HG03060 (cell line): ENCODE measurements at regions not wholly inside any gene's neighbourhood (a gene's known extent, or its start where the extent isn't known, plus 50 kb on each side); places are given as distances from the start of the nearest gene placed in this dataset.
"Not testable (repeated sequence)": the region's sequence is repeated elsewhere in the genome, so short reads cannot be mapped to it uniquely, and the experiment has no call there.

Source experiments
- ATAC-seq: cut with Tn5 transposase; IDR thresholded peaks from one replicate; pipeline ENCODE4 v1.9.1; 2021; ENCODE audit warnings: low read depth, moderate number of reproducible peaks; ENCODE audit not compliant: unreplicated experiment

GRCh38 chr2:8597559-8598225 is 84.2 kb upstream of the ID2 start:
- ATAC-seq: no peak

GRCh38 chr2:8598295-8599165 is 83.3 kb upstream of the ID2 start:
- ATAC-seq: no peak

- no peak for ATAC-seq
Measured at GRCh38 chr2:8599421-8600242, 82.2 kb upstream of the ID2 start.

GRCh38 chr2:8600456-8600855 is 81.4 kb upstream of the ID2 start:
- no peak for ATAC-seq

GRCh38 chr2:8602809-8603208 is 79.0 kb upstream of the ID2 start:
- ATAC-seq: peak; percentile 56

- not testable (repeated sequence) for ATAC-seq
Measured at GRCh38 chr2:8603356-8603755, 78.5 kb upstream of the ID2 start.

- no peak for ATAC-seq
Measured at GRCh38 chr2:8604262-8604661, 77.6 kb upstream of the ID2 start.

- no peak for ATAC-seq
Measured at GRCh38 chr2:8605351-8606065, 76.3 kb upstream of the ID2 start.

GRCh38 chr2:8606226-8606625 is 75.6 kb upstream of the ID2 start:
- no peak for ATAC-seq

- no peak for ATAC-seq
Measured at GRCh38 chr2:8606649-8607550, 75.0 kb upstream of the ID2 start.

GRCh38 chr2:8607606-8608005 is 74.2 kb upstream of the ID2 start:
- no peak for ATAC-seq

GRCh38 chr2:8608411-8608954 is 73.4 kb upstream of the ID2 start:
- ATAC-seq: no peak

- ATAC-seq: no peak
Measured at GRCh38 chr2:8609357-8609811, 72.5 kb upstream of the ID2 start.

- ATAC-seq: not testable (repeated sequence)
Measured at GRCh38 chr2:8610775-8611174, 71.1 kb upstream of the ID2 start.

- no peak for ATAC-seq
Measured at GRCh38 chr2:8611246-8611645, 70.6 kb upstream of the ID2 start.

- no peak for ATAC-seq
Measured at GRCh38 chr2:8611700-8612099, 70.2 kb upstream of the ID2 start.

GRCh38 chr2:8612734-8613179 is 69.1 kb upstream of the ID2 start:
- no peak for ATAC-seq

- not testable (repeated sequence) for ATAC-seq
Measured at GRCh38 chr2:8613207-8613999, 68.5 kb upstream of the ID2 start.
